A673 (cell line): ENCODE measurements at regions not wholly inside any gene's neighbourhood (a gene's known extent, or its start where the extent isn't known, plus 50 kb on each side); places are given as distances from the start of the nearest gene placed in this dataset.
A peak's percentile ranks its signal among the peaks of the same experiment; 100 is the strongest.
"Not testable (repeated sequence)": the region's sequence is repeated elsewhere in the genome, so short reads cannot be mapped to it uniquely, and the experiment has no call there.

Experiments
- BruUV-seq: library from RNA; stranded (reverse); fragments of 400-500 nt; replicated peaks from 2 replicates; lab custom pipeline; 2021; lab: Mats Ljungman, UMichigan
- CTCF ChIA-PET: fragments of 300-600 bp; sonication (Branson Sonifier 250); formaldehyde crosslinking; loops from one replicate; lab custom pipeline; 2022; ENCODE audit warnings: antibody characterized with exemption; lab: Charles Lee
- POLR2A ChIA-PET: fragments of 300-600 bp; sonication (Branson Sonifier 250); formaldehyde crosslinking; loops from one replicate; lab custom pipeline; 2022; ENCODE audit warnings: antibody characterized with exemption; ENCODE audit not compliant: low non-redundant PET; lab: Charles Lee
- DNase-seq: peaks from one replicate; pipeline ENCODE4 v3.0.0-alpha.2; 2015; ENCODE audit warnings: low spot score
- H3K27ac ChIP-seq: fragments of 200-600 bp; sonication (generic); 2 replicates; pipeline ENCODE4 v1.5.1; 2016; ENCODE audit warnings: mixed run types, low read depth, mild to moderate bottlenecking, mixed read lengths, antibody characterized with exemption, low read length; ENCODE audit not compliant: poor library complexity, severe bottlenecking
- H3K27me3 ChIP-seq: fragments of 200-600 bp; sonication (generic); replicated peaks from 2 replicates; pipeline ENCODE4 v1.6.1; 2017; ENCODE audit warnings: mixed run types, low read depth, mild to moderate bottlenecking, mixed read lengths, antibody characterized with exemption, low read length; ENCODE audit not compliant: insufficient read depth, poor library complexity
- H3K36me3 ChIP-seq: fragments of 200-600 bp; sonication (generic); 2 replicates; pipeline ENCODE4 v1.6.1; 2016; ENCODE audit warnings: mixed run types, mild to moderate bottlenecking, mixed read lengths, antibody characterized with exemption, low read length; ENCODE audit not compliant: insufficient read depth, poor library complexity, severe bottlenecking
- H3K4me1 ChIP-seq: fragments of 200-600 bp; sonication (generic); 2 replicates; pipeline ENCODE4 v1.6.1; 2017; ENCODE audit warnings: mixed run types, mild to moderate bottlenecking, mixed read lengths, antibody characterized with exemption, low read length; ENCODE audit not compliant: insufficient read depth, poor library complexity, severe bottlenecking
- H3K4me3 ChIP-seq: fragments of 200-600 bp; sonication (generic); 2 replicates; pipeline ENCODE4 v1.5.1; 2016; ENCODE audit warnings: low read depth, mixed run types, mild to moderate bottlenecking, mixed read lengths, low read length; ENCODE audit not compliant: poor library complexity, severe bottlenecking
- H3K9me3 ChIP-seq: fragments of 200-600 bp; sonication (generic); 2 replicates; pipeline ENCODE4 v1.6.1; 2016; ENCODE audit warnings: mixed run types, low read depth, mild to moderate bottlenecking, mixed read lengths, antibody characterized with exemption, low read length; ENCODE audit not compliant: poor library complexity, severe bottlenecking
- CTCF ChIP-seq: fragments of 300-800, 200-600 bp; sonication (generic); conservative IDR thresholded peaks from 2 replicates; pipeline ENCODE4 v1.5.1; 2017; ENCODE audit warnings: low read depth, mild to moderate bottlenecking, antibody characterized with exemption, low read length, moderate library complexity, mixed read lengths
- EZH2 ChIP-seq: fragments of 200-600 bp; sonication (generic); IDR thresholded peaks from 2 replicates; pipeline ENCODE4 v1.6.1; 2017; ENCODE audit warnings: borderline replicate concordance, low read depth, mild to moderate bottlenecking, mixed read lengths, antibody characterized with exemption, low read length; ENCODE audit not compliant: poor library complexity, severe bottlenecking
- intact Hi-C: fragments of 100-400 bp; cut with micrococcal nuclease; formaldehyde crosslinking; loops from one replicate; pipeline ENCODE4 v1.10.0; 2022; ENCODE audit not compliant: unreplicated experiment

- no peak for TF ChIP-seq CTCF
- TF ChIP-seq EZH2, result no peak
- ChIA-PET POLR2A (no interaction called here), CTCF (no interaction called here)
- Histone ChIP-seq H3K36me3 (no peaks in the 10 kb centered on the region), H3K4me1 (no peaks in the 10 kb centered on the region), H3K9me3 (peaks cover 5% of the 10 kb centered on the region), H3K27ac (no peak overlapping the region), H3K27me3 (no peaks in the 10 kb centered on the region), H3K4me3 (no peak overlapping the region)
- intact Hi-C loops, result no loop called here
- DNase-seq, result no peak
- no TSS peak for BruUV-seq
Measured at GRCh38 chr12:54786081-54786480, 68.2 kb upstream of the MUCL1 start.

- Histone ChIP-seq H3K4me3 (no peak overlapping the region), H3K27ac (no peak overlapping the region), H3K9me3 (peaks cover 5% of the 10 kb centered on the region), H3K4me1 (no peaks in the 10 kb centered on the region), H3K36me3 (no peaks in the 10 kb centered on the region), H3K27me3 (no peaks in the 10 kb centered on the region)
- intact Hi-C loops, result no loop called here
- no peak for TF ChIP-seq EZH2
- CTCF ChIA-PET, result no interaction called here
- no peak for DNase-seq
- POLR2A ChIA-PET, result interaction anchor here (0.7 kb wide), 1 partner anchor 175 kb away, joined by 3 read pairs; no protein-coding TSS in a partner anchor
- BruUV-seq, result no TSS peak
Measured at GRCh38 chr12:54784115-54784514, 70.2 kb upstream of the MUCL1 start.

GRCh38 chr12:54777031-54777430, 77.3 kb upstream of the MUCL1 start:
- H3K27ac ChIP-seq, POLR2A ChIA-PET, H3K27me3 ChIP-seq, CTCF ChIA-PET, H3K36me3 ChIP-seq, H3K4me1 ChIP-seq, H3K9me3 ChIP-seq, BruUV-seq, H3K4me3 ChIP-seq, intact Hi-C loops, DNase-seq: not testable (repeated sequence)

GRCh38 chr12:54773593-54773992, 80.7 kb upstream of the MUCL1 start:
- Histone ChIP-seq H3K27me3 (no peaks in the 10 kb centered on the region), H3K27ac (no peak overlapping the region), H3K4me3 (no peak overlapping the region), H3K9me3 (no peaks in the 10 kb centered on the region), H3K36me3 (no peaks in the 10 kb centered on the region), H3K4me1 (no peaks in the 10 kb centered on the region)
- 0 out of 2 replicates have a peak, but pooled peaks have one; percentile 15 for TF ChIP-seq CTCF
- TF ChIP-seq EZH2, result no peak
- no peak for DNase-seq
- ChIA-PET POLR2A (no interaction called here), CTCF (no interaction called here)
- no TSS peak for BruUV-seq
- intact Hi-C loops, result no loop called here
